ENCODE measurements at regions not wholly inside any gene's neighbourhood (a gene's known extent, or its start where the extent isn't known, plus 50 kb on each side); places are given as distances from the start of the nearest gene placed in this dataset.
A peak's percentile ranks its signal among the peaks of the same experiment; 100 is the strongest.

GRCh38 chr3:157624801-157625200, 121.6 kb upstream of the VEPH1 start:
- Histone ChIP-seq H3K9me3 (no peaks in the 10 kb centered on the region), H3K27me3 (replicated peaks in 1 of 7) (peaks cover 0 to 33% (median 0%) of the 10 kb centered on the region in 7 donors), H3K27ac (no peak overlapping the region), H3K4me3 (no peak overlapping the region), H3K4me1 (no peaks in the 10 kb centered on the region), H3K36me3 (no peaks in the 10 kb centered on the region)
- no peak for DNase-seq
- no peak for TF ChIP-seq POLR2A (IDR thresholded peaks at IDR 0.05)
- WGBS, 5 donors: 65 to 89% (median 73%) methylated on average over 2 of the region's 2 CpGs
- intact Hi-C loops (cut with DNase I; ENCODE audit: low total_unique reads): no loop called here

- no peaks in the 10 kb centered on the region for H3K36me3 ChIP-seq
- TF ChIP-seq POLR2AphosphoS5 (IDR thresholded peaks at IDR 0.05) (no peak), POLR2A (IDR thresholded peaks at IDR 0.05) (no peak), CTCF (IDR thresholded peaks at IDR 0.05 in 8 of 11, conservative IDR thresholded peaks at IDR 0.05 in 3 of 11) (no peak)
- WGBS, 5 donors: 73 to 89% (median 86%) methylated on average over 4 of the region's 4 CpGs
- no peaks in the 10 kb centered on the region for H3K9me3 ChIP-seq
- no peak for DNase-seq
- H3K27me3 ChIP-seq (replicated peaks in 1 of 7): peaks cover 0 to 19% (median 0%) of the 10 kb centered on the region in 7 donors
- H3K27ac ChIP-seq: no peak overlapping the region
- H3K4me1 ChIP-seq: peaks cover 0 to 9% (median 6%) of the 10 kb centered on the region in 6 donors
- H3K4me3 ChIP-seq: no peak overlapping the region
- intact Hi-C loops (cut with DNase I; ENCODE audit: low total_unique reads): loop anchor here (5.0 to 10.0 kb wide), 2 partner anchors 813 to 1176 kb away; no protein-coding TSS in a partner anchor
Observed at GRCh38 chr3:157618886-157619285, 115.7 kb upstream of the VEPH1 start.

- Histone ChIP-seq H3K4me3 (no peak overlapping the region), H3K4me1 (peaks cover 0 to 9% (median 6%) of the 10 kb centered on the region in 6 donors), H3K36me3 (no peaks in the 10 kb centered on the region), H3K27ac (no peak overlapping the region), H3K9me3 (no peaks in the 10 kb centered on the region), H3K27me3 (replicated peaks in 1 of 7) (peaks cover 0 to 18% (median 0%) of the 10 kb centered on the region in 7 donors)
- WGBS, 5 donors: 23 to 26% (median 25%) methylated on average over 6 of the region's 6 CpGs
- peak; percentile 23 to 77 (median 66) for TF ChIP-seq CTCF (IDR thresholded peaks at IDR 0.05 in 8 of 11, conservative IDR thresholded peaks at IDR 0.05 in 3 of 11)
- TF ChIP-seq POLR2AphosphoS5 (IDR thresholded peaks at IDR 0.05): no peak
- DNase-seq: no peak
- intact Hi-C loops (cut with DNase I; ENCODE audit: low total_unique reads): loop anchor here (5.0 to 10.0 kb wide), 2 partner anchors 814 to 1177 kb away; no protein-coding TSS in a partner anchor
Observed at GRCh38 chr3:157618075-157618760, 115.0 kb upstream of the VEPH1 start.

- TF ChIP-seq POLR2AphosphoS5 (IDR thresholded peaks at IDR 0.05) (no peak), CTCF (IDR thresholded peaks at IDR 0.05 in 8 of 11, conservative IDR thresholded peaks at IDR 0.05 in 3 of 11) (no peak), POLR2A (IDR thresholded peaks at IDR 0.05) (no peak)
- no peaks in the 10 kb centered on the region for H3K36me3 ChIP-seq
- H3K27me3 ChIP-seq (replicated peaks in 1 of 7): peaks cover 0 to 13% (median 0%) of the 10 kb centered on the region in 7 donors
- DNase-seq: no peak
- no peak overlapping the region for H3K27ac ChIP-seq
- H3K9me3 ChIP-seq: no peaks in the 10 kb centered on the region
- 47 to 70% (median 60%) methylated on average over 2 of the region's 2 CpGs for WGBS, 5 donors
- H3K4me3 ChIP-seq: no peak overlapping the region
- peaks cover 0 to 9% (median 6%) of the 10 kb centered on the region in 6 donors for H3K4me1 ChIP-seq
- intact Hi-C loops (cut with DNase I; ENCODE audit: low total_unique reads): loop anchor here (5.0 to 10.0 kb wide), 2 partner anchors 817 to 1180 kb away; no protein-coding TSS in a partner anchor
Observed at GRCh38 chr3:157614896-157615295, 111.7 kb upstream of the VEPH1 start.
